Trophoblast cell (in vitro differentiated cells and primary cell): ENCODE measurements at regions not wholly inside any gene's neighbourhood (a gene's known extent, or its start where the extent isn't known, plus 50 kb on each side); places are given as distances from the start of the nearest gene placed in this dataset.

Experiments
- DNase-seq, 2 donors: peaks; one replicate each; pipeline ENCODE4 v3.0.0-alpha.2; 2016
- H2AFZ ChIP-seq: 2 replicates; pipeline ENCODE4 v1.6.1; 2013; ENCODE audit warnings: low read length, moderate library complexity, mild to moderate bottlenecking; ENCODE audit not compliant: insufficient read depth, poor library complexity
- H2AK5ac ChIP-seq: 2 replicates; pipeline ENCODE4 v1.6.1; 2013; ENCODE audit warnings: mild to moderate bottlenecking, low read length
- H2BK120ac ChIP-seq: 2 replicates; pipeline ENCODE4 v1.6.1; 2013; ENCODE audit warnings: low read length, mild to moderate bottlenecking, moderate library complexity; ENCODE audit not compliant: insufficient read depth, poor library complexity
- H2BK12ac ChIP-seq: 2 replicates; pipeline ENCODE4 v1.6.1; 2013; ENCODE audit warnings: mild to moderate bottlenecking, low read length, moderate library complexity
- H2BK5ac ChIP-seq: 2 replicates; pipeline ENCODE4 v1.6.1; 2013; ENCODE audit warnings: low read length, low read depth, moderate library complexity, mild to moderate bottlenecking; ENCODE audit not compliant: poor library complexity
- H3K14ac ChIP-seq: 2 replicates; pipeline ENCODE4 v1.6.1; 2013; ENCODE audit warnings: mild to moderate bottlenecking, low read length
- H3K18ac ChIP-seq: 2 replicates; pipeline ENCODE4 v1.6.1; 2013; ENCODE audit warnings: mild to moderate bottlenecking, low read length
- H3K23ac ChIP-seq: 2 replicates; pipeline ENCODE4 v1.6.1; 2013; ENCODE audit warnings: low read length
- H3K27ac ChIP-seq: 2 replicates; pipeline ENCODE4 v1.5.1; 2013; ENCODE audit warnings: low read depth, mild to moderate bottlenecking, inconsistent platforms, low read length, moderate library complexity
- H3K27me3 ChIP-seq: 2 replicates; pipeline ENCODE4 v1.6.1; 2013; ENCODE audit warnings: inconsistent platforms, mild to moderate bottlenecking, low read length, moderate library complexity; ENCODE audit not compliant: insufficient read depth
- H3K36me3 ChIP-seq, 2 experiments: 1 replicate in 1 of 2; 2 replicates in 1 of 2; pipeline ENCODE4 v1.6.1; 2013; ENCODE audit warnings: low read length in 2 of 2, mild to moderate bottlenecking in 2 of 2, moderate library complexity in 1 of 2; ENCODE audit not compliant: insufficient read depth in 2 of 2, control insufficient read depth in 1 of 2
- H3K4ac ChIP-seq: 2 replicates; pipeline ENCODE4 v1.6.1; 2013; ENCODE audit warnings: low read depth, mild to moderate bottlenecking, low read length, moderate library complexity
- H3K4me1 ChIP-seq, 2 experiments: 1 replicate in 1 of 2; 2 replicates in 1 of 2; pipeline ENCODE4 v1.6.1; 2013; ENCODE audit warnings: low read length in 2 of 2, mild to moderate bottlenecking in 2 of 2, moderate library complexity in 1 of 2; ENCODE audit not compliant: insufficient read depth in 2 of 2, control insufficient read depth in 1 of 2
- H3K4me2 ChIP-seq: 2 replicates; pipeline ENCODE4 v1.6.1; 2013; ENCODE audit warnings: inconsistent platforms, mild to moderate bottlenecking, low read length, moderate library complexity
- H3K4me3 ChIP-seq: 2 replicates; pipeline ENCODE4 v1.5.1; 2013; ENCODE audit warnings: mild to moderate bottlenecking, low read depth, low read length, inconsistent platforms
- H3K79me1 ChIP-seq: one replicate; pipeline ENCODE4 v1.6.1; 2013; ENCODE audit warnings: low read length
- H3K79me2 ChIP-seq: 2 replicates; pipeline ENCODE4 v1.6.1; 2013; ENCODE audit warnings: low read length, mild to moderate bottlenecking; ENCODE audit not compliant: control insufficient read depth, insufficient read depth, poor library complexity
- H3K9ac ChIP-seq: 2 replicates; pipeline ENCODE4 v1.6.1; 2013; ENCODE audit warnings: mild to moderate bottlenecking, low read length
- H3K9me3 ChIP-seq: 2 replicates; pipeline ENCODE4 v1.6.1; 2013; ENCODE audit warnings: low read depth, mild to moderate bottlenecking, control low read depth, inconsistent platforms, low read length; ENCODE audit not compliant: insufficient read depth
- H4K12ac ChIP-seq: 2 replicates; pipeline ENCODE4 v1.6.1; 2013; ENCODE audit warnings: low read depth, mild to moderate bottlenecking, low read length, moderate library complexity
- H4K8ac ChIP-seq: 2 replicates; pipeline ENCODE4 v1.6.1; 2013; ENCODE audit warnings: low read depth, mild to moderate bottlenecking, low read length, moderate library complexity
- H4K91ac ChIP-seq: one replicate; pipeline ENCODE4 v1.6.1; 2013; ENCODE audit warnings: low read depth, mild to moderate bottlenecking, low read length, moderate library complexity
- WGBS: extraction: QIAGEN DNeasy Blood & Tissue Kit; methylation state at CpG from one replicate; pipeline ENCODE4 v1.1.7; 2013; ENCODE audit warnings: missing lambda C conversion rate; ENCODE audit not compliant: insufficient read length, insufficient coverage; ENCODE audit errors: extremely low coverage; 5-methylcytosine and 5-hydroxymethylcytosine counted together

DNA sequence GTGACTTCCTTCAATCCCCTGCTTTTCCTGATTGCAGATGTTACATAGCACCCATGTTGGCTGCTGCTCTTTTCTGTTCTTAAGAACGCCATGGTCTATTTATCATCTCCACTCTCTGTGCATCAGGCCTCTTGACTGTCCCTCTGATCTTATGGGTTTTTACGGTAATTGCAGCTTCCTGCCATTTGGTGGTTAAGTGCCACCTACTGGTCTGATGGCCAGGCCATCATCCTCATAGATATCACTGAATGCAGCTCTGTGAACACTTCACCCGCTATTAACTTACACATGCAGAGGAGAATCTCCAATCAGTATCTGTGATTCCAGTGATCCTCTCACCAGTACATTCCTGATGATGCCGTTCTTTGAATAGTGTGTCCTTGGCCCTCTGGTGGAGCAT lies 382.4 kb downstream of the TRAM1L1 start:
- no CpG with 5 or more reads among the region's 4 CpGs for WGBS

DNA sequence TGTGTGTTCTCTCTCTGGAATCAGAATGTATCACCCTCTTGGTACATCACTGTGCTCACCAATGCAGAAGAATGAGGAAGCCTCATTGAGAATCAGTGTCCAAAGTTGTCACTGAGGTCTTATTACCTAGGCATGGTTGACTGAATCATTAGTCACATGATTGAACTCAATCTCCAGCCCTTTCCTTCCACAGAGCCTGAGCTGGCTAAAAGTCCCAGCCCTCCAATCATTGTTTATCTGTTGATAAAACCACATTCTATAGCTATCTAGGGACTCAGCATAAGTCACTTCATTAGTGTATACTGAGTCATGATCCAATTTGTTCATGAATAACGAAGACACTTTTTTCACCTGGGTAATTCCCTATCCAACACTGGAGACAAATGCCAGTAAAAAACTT lies 396.8 kb downstream of the TRAM1L1 start:
- no peak overlapping the region for H3K23ac ChIP-seq
- no peak overlapping the region for H4K8ac ChIP-seq
- H2AK5ac ChIP-seq = no peak overlapping the region
- WGBS = no CpG with 5 or more reads among the region's 1 CpG
- DNase-seq = no peak
- H3K14ac ChIP-seq = no peak overlapping the region
- no peaks in the 10 kb centered on the region for H3K9me3 ChIP-seq
- no peak overlapping the region for H4K12ac ChIP-seq
- H3K79me2 ChIP-seq = no peaks in the 10 kb centered on the region
- no peak overlapping the region for H3K9ac ChIP-seq
- H3K18ac ChIP-seq = no peak overlapping the region
- H3K36me3 ChIP-seq = no peaks in the 10 kb centered on the region
- H3K4me2 ChIP-seq = no peak overlapping the region
- no peaks in the 10 kb centered on the region for H3K27me3 ChIP-seq
- no peak overlapping the region for H2BK5ac ChIP-seq
- H2BK12ac ChIP-seq = no peak overlapping the region
- no peak overlapping the region for H3K4me3 ChIP-seq
- no peak overlapping the region for H2AFZ ChIP-seq
- H3K27ac ChIP-seq = no peak overlapping the region
- H3K4me1 ChIP-seq = no peaks in the 10 kb centered on the region
- H2BK120ac ChIP-seq = no peak overlapping the region
- H4K91ac ChIP-seq = no peak overlapping the region
- H3K79me1 ChIP-seq = no peaks in the 10 kb centered on the region
- no peak overlapping the region for H3K4ac ChIP-seq

More for the DNA sequence above, 382.4 kb downstream of the TRAM1L1 start:
- no peaks in the 10 kb centered on the region for H3K4me1 ChIP-seq
- H3K4me2 ChIP-seq = no peak overlapping the region
- no peak overlapping the region for H2BK12ac ChIP-seq
- no peak overlapping the region for H3K4me3 ChIP-seq
- peak; percentile 5 to 47 for DNase-seq
- no peaks in the 10 kb centered on the region for H3K9me3 ChIP-seq
- no peak overlapping the region for H4K8ac ChIP-seq
- H3K18ac ChIP-seq = no peak overlapping the region
- H3K14ac ChIP-seq = no peak overlapping the region
- no peak overlapping the region for H2BK120ac ChIP-seq
- no peak overlapping the region for H4K12ac ChIP-seq
- no peak overlapping the region for H3K4ac ChIP-seq
- H2AFZ ChIP-seq = no peak overlapping the region
- no peak overlapping the region for H3K23ac ChIP-seq
- no peak overlapping the region for H2BK5ac ChIP-seq
- no peaks in the 10 kb centered on the region for H3K27me3 ChIP-seq
- no peak overlapping the region for H3K9ac ChIP-seq
- no peaks in the 10 kb centered on the region for H3K79me2 ChIP-seq
- H3K27ac ChIP-seq = no peak overlapping the region
- H3K79me1 ChIP-seq = no peaks in the 10 kb centered on the region
- H3K36me3 ChIP-seq = no peaks in the 10 kb centered on the region
- H2AK5ac ChIP-seq = no peak overlapping the region
- no peak overlapping the region for H4K91ac ChIP-seq

DNA sequence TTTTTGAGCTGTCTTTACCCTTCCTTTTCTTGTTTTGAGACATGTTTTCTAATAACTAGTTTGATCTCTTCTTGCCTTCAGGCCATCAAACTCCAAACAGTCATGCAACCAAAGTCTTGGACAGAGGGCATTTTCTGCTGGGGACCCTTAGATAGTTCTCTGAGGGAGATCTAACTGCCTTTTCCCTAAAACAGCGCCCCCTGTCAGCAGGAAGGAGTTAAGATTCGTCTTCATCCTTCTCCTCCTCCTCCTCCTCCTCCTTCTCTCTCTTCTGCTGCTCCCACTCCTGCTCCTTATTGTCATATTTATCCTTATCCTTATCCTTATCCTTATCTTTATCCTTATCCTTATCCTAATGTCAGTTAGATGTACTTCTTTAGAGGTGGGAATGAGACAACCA lies 417.2 kb downstream of the TRAM1L1 start:
- H3K9me3 ChIP-seq = no peaks in the 10 kb centered on the region
- H3K4ac ChIP-seq = no peak overlapping the region
- H4K8ac ChIP-seq = no peak overlapping the region
- no peak overlapping the region for H3K18ac ChIP-seq
- H2BK12ac ChIP-seq = no peak overlapping the region
- WGBS = no CpG with 5 or more reads among the region's 2 CpGs
- H4K91ac ChIP-seq = no peak overlapping the region
- peak in 1 of 2 donors; percentile 20 for DNase-seq
- no peaks in the 10 kb centered on the region for H3K36me3 ChIP-seq
- no peaks in the 10 kb centered on the region for H3K27me3 ChIP-seq
- H3K4me1 ChIP-seq = peaks cover 0 to 2% of the 10 kb centered on the region in 2 experiments
- H2AK5ac ChIP-seq = no peak overlapping the region
- H2BK120ac ChIP-seq = no peak overlapping the region
- no peaks in the 10 kb centered on the region for H3K79me2 ChIP-seq
- H3K79me1 ChIP-seq = no peaks in the 10 kb centered on the region
- no peak overlapping the region for H3K4me3 ChIP-seq
- no peak overlapping the region for H3K14ac ChIP-seq
- no peak overlapping the region for H2AFZ ChIP-seq
- no peak overlapping the region for H3K27ac ChIP-seq
- no peak overlapping the region for H4K12ac ChIP-seq
- no peak overlapping the region for H2BK5ac ChIP-seq
- no peak overlapping the region for H3K23ac ChIP-seq
- no peak overlapping the region for H3K9ac ChIP-seq
- H3K4me2 ChIP-seq = no peak overlapping the region

DNA sequence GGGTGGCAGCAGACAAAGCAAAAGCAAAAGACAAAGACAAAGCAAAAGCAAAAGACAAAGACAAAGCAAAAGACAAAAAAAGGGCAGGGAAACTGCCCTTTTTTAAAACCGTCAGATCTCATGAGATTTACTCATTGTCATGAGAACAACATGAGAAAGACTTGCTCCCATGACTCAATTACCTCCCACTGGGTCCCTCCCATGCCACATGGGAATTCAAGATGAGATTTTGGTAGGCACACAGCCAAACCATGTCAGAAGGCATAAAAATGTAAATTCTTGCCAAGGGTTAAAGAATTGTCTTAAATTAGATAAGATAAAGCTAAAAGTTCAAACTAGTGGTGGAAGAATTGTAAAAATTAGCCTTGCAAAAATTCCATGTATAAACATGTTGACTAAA lies 419.7 kb downstream of the TRAM1L1 start:
- Histone ChIP-seq H2BK12ac (no peak overlapping the region), H3K79me2 (no peaks in the 10 kb centered on the region), H3K9me3 (no peaks in the 10 kb centered on the region), H2BK5ac (no peak overlapping the region), H3K4me3 (no peak overlapping the region), H2BK120ac (no peak overlapping the region), H3K4me2 (no peak overlapping the region), H4K91ac (no peak overlapping the region), H3K27me3 (no peaks in the 10 kb centered on the region), H2AFZ (no peak overlapping the region), H4K8ac (no peak overlapping the region), H3K23ac (no peak overlapping the region), H3K4ac (no peak overlapping the region), H4K12ac (no peak overlapping the region), H3K14ac (no peak overlapping the region), H3K9ac (no peak overlapping the region), H3K27ac (no peak overlapping the region), H3K18ac (no peak overlapping the region), H3K36me3 (no peaks in the 10 kb centered on the region), H3K79me1 (no peaks in the 10 kb centered on the region), H3K4me1 (peaks cover 0 to 2% of the 10 kb centered on the region in 2 experiments), H2AK5ac (no peak overlapping the region)
- no CpG with 5 or more reads among the region's 1 CpG for WGBS
- no peak for DNase-seq
